ENCODE measurements at regions not wholly inside any gene's neighbourhood (a gene's known extent, or its start where the extent isn't known, plus 50 kb on each side); places are given as distances from the start of the nearest gene placed in this dataset.

DNA sequence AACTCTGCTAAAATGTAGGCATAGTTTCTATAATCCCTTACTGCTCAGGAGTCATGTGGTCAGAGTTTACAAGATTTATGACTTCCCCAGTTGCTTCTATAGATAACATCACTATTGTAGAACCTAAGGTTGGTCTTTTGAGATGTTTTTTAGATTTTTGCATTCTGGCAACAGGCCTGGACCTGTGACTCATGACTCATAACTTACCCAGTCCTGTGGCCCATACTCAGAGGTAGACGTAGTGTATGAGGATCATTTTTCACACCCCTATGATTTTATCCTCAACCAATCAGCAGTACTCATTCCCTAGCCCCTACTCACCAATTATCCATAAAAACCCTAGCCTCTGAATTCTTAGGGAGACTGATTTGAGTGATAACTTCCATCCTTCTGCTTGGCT, 384.4 kb upstream of the DDI1 start:
- no peaks in the 10 kb centered on the region for H3K27me3 ChIP-seq
- intact Hi-C loops (cut with DNase I; ENCODE audit: low total_unique reads): no loop called here
- no peak overlapping the region for H3K27ac ChIP-seq
- H3K9me3 ChIP-seq: no peaks in the 10 kb centered on the region
- TF ChIP-seq POLR2A (IDR thresholded peaks at IDR 0.05) (no peak), POLR2AphosphoS5 (IDR thresholded peaks at IDR 0.05) (no peak), CTCF (IDR thresholded peaks at IDR 0.05) (no peak)
- H3K36me3 ChIP-seq: no peaks in the 10 kb centered on the region
- no peak overlapping the region for H3K4me3 ChIP-seq
- DNase-seq (ENCODE audit: low spot score in 2 of 2): no peak
- H3K4me1 ChIP-seq: no peaks in the 10 kb centered on the region

DNA sequence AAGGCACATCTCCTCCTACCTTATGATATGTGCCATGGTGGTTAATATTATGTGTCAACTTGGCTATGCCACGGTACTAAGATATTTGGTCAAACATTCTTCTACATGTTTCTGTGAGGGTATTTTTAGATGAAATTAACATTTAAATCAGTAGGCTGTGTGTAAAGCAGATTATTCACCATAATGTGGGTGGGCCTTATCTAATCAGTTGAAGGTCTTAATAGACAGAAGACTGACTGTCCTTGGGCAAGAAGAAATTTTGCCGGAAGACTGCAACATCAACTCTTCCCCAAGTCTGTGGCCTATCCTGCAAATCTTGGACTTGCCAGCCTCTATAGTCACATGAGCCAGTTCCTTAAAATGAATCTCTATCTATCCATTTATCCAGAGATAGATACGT, 380.1 kb upstream of the DDI1 start:
- H3K27ac ChIP-seq: no peak overlapping the region
- TF ChIP-seq CTCF (IDR thresholded peaks at IDR 0.05): no peak
- TF ChIP-seq POLR2A (IDR thresholded peaks at IDR 0.05): no peak
- TF ChIP-seq POLR2AphosphoS5 (IDR thresholded peaks at IDR 0.05): no peak
- DNase-seq (ENCODE audit: low spot score in 2 of 2): no peak
- intact Hi-C loops (cut with DNase I; ENCODE audit: low total_unique reads): no loop called here
- no peaks in the 10 kb centered on the region for H3K36me3 ChIP-seq
- no peak overlapping the region for H3K4me3 ChIP-seq
- H3K9me3 ChIP-seq: no peaks in the 10 kb centered on the region
- H3K27me3 ChIP-seq: no peaks in the 10 kb centered on the region
- no peaks in the 10 kb centered on the region for H3K4me1 ChIP-seq

DNA sequence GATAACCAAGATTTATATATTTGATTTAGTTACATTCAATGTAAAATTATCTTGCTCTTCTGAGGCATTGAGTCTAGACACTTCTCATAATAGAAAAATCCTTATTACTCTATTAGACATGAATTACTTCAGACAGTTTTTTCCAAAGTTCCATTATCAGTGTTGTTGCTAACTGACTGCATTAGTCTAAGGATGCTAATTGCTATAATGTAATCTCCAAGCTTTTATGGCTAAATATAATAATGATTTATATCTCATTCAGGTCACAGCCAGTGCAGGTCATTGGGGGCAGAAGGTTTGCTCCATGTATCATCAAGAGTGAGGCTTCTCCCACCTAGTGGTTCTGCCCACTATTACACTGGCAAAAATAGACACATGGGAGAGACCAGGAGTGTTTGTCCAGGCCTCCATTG, 377.2 kb upstream of the DDI1 start:
- Histone ChIP-seq H3K27ac (no peak overlapping the region), H3K9me3 (no peaks in the 10 kb centered on the region), H3K36me3 (no peaks in the 10 kb centered on the region), H3K4me3 (no peak overlapping the region), H3K27me3 (no peaks in the 10 kb centered on the region), H3K4me1 (no peaks in the 10 kb centered on the region)
- DNase-seq (ENCODE audit: low spot score in 2 of 2): no peak
- TF ChIP-seq POLR2A (IDR thresholded peaks at IDR 0.05): no peak
- TF ChIP-seq POLR2AphosphoS5 (IDR thresholded peaks at IDR 0.05): no peak
- no peak for TF ChIP-seq CTCF (IDR thresholded peaks at IDR 0.05)
- intact Hi-C loops (cut with DNase I; ENCODE audit: low total_unique reads): no loop called here

DNA sequence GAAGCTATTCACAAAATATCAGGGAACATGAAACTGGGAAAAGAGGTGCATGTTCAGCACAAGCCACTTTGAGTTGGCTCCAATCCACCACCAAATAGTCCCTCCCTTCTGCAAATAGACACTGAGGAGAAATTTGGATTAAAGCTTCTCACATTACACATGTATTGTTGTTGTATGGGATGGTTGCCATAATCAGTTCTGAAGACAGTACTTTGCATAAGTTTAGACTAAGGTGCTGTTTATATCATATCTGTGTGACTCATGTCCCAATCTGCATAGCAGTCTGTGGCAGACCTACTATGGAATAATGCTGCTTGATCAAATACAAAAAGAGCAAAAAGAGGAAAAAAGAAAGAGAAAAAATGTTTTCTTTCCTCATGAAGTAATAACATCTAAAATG, 376.7 kb upstream of the DDI1 start:
- Histone ChIP-seq H3K4me1 (no peaks in the 10 kb centered on the region), H3K27ac (no peak overlapping the region), H3K9me3 (no peaks in the 10 kb centered on the region), H3K36me3 (no peaks in the 10 kb centered on the region), H3K4me3 (no peak overlapping the region), H3K27me3 (no peaks in the 10 kb centered on the region)
- TF ChIP-seq POLR2A (IDR thresholded peaks at IDR 0.05): no peak
- TF ChIP-seq CTCF (IDR thresholded peaks at IDR 0.05): no peak
- TF ChIP-seq POLR2AphosphoS5 (IDR thresholded peaks at IDR 0.05): no peak
- DNase-seq (ENCODE audit: low spot score in 2 of 2): no peak
- intact Hi-C loops (cut with DNase I; ENCODE audit: low total_unique reads): no loop called here

DNA sequence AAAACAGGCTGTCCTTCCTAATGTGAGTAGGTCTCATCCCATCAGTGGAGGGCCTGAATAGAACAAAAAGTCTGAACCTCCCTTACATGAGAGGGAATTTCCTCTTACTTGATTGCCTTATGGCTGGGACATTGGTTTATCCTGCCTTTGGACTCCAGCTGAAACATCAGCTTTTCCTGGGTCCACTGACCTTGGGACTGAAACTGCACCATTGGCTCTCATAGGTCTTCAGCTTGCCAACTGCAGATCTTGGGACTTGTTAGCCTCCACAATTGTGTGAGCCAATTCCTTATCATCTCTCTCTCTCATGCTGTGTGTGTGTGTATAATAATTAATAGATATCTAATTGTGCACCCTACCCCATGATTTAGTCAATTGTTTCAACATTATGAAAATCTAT, 375.3 kb upstream of the DDI1 start:
- Histone ChIP-seq H3K36me3 (no peaks in the 10 kb centered on the region), H3K9me3 (no peaks in the 10 kb centered on the region), H3K4me3 (no peak overlapping the region), H3K27ac (no peak overlapping the region), H3K27me3 (no peaks in the 10 kb centered on the region), H3K4me1 (no peaks in the 10 kb centered on the region)
- TF ChIP-seq POLR2A (IDR thresholded peaks at IDR 0.05) (no peak), CTCF (IDR thresholded peaks at IDR 0.05) (no peak), POLR2AphosphoS5 (IDR thresholded peaks at IDR 0.05) (no peak)
- intact Hi-C loops (cut with DNase I; ENCODE audit: low total_unique reads): no loop called here
- no peak for DNase-seq (ENCODE audit: low spot score in 2 of 2)
